DOHH2 (cell line): ENCODE measurements at regions not wholly inside any gene's neighbourhood (a gene's known extent, or its start where the extent isn't known, plus 50 kb on each side); places are given as distances from the start of the nearest gene placed in this dataset.

Experiments
- H3F3A ChIP-seq: fragments of 200-600 bp; sonication (generic), shearing (Covaris generic); 2 replicates; pipeline ENCODE4 v1.6.0; 2016; ENCODE audit warnings: antibody characterized with exemption, mild to moderate bottlenecking; ENCODE audit not compliant: control insufficient read depth, insufficient read depth
- H3K27ac ChIP-seq: fragments of 200-600 bp; sonication (generic); 2 replicates; pipeline ENCODE4 v1.5.1; 2014; ENCODE audit warnings: low read depth, mild to moderate bottlenecking, low read length, moderate library complexity
- H3K27me3 ChIP-seq: fragments of 200-600 bp; sonication (generic); 2 replicates; pipeline ENCODE4 v1.6.1; 2014; ENCODE audit warnings: mild to moderate bottlenecking, low read length, mixed read lengths; ENCODE audit not compliant: control insufficient read depth
- H3K36me3 ChIP-seq: fragments of 200-600 bp; sonication (generic); 2 replicates; pipeline ENCODE4 v1.6.1; 2014; ENCODE audit warnings: mild to moderate bottlenecking, low read length, moderate library complexity, mixed read lengths; ENCODE audit not compliant: control insufficient read depth
- H3K4me1 ChIP-seq: fragments of 200-600 bp; sonication (generic); 2 replicates; pipeline ENCODE4 v1.6.1; 2014; ENCODE audit warnings: mild to moderate bottlenecking, low read length, mixed read lengths; ENCODE audit not compliant: control insufficient read depth
- H3K4me2 ChIP-seq: fragments of 200-600 bp; sonication (generic); 2 replicates; pipeline ENCODE4 v1.6.0; 2014; ENCODE audit warnings: mild to moderate bottlenecking, low read length, moderate library complexity
- H3K4me3 ChIP-seq: fragments of 200-600 bp; sonication (generic); 2 replicates; pipeline ENCODE4 v1.5.1; 2014; ENCODE audit warnings: mild to moderate bottlenecking, low read length, mixed read lengths
- H3K79me2 ChIP-seq: fragments of 200-600 bp; sonication (generic); 2 replicates; pipeline ENCODE4 v1.6.1; 2014; ENCODE audit warnings: mild to moderate bottlenecking, low read length, mixed read lengths; ENCODE audit not compliant: control insufficient read depth
- H3K9me2 ChIP-seq: fragments of 200-600 bp; sonication (generic); replicated peaks from 2 replicates; pipeline ENCODE4 v1.6.1; 2014; ENCODE audit warnings: mild to moderate bottlenecking, low read length, mixed read lengths; ENCODE audit not compliant: control insufficient read depth
- H3K9me3 ChIP-seq: fragments of 200-600 bp; sonication (generic); 2 replicates; pipeline ENCODE4 v1.6.1; 2014; ENCODE audit warnings: antibody characterized with exemption, low read length, mixed read lengths; ENCODE audit not compliant: control insufficient read depth, insufficient read depth
- H4K20me1 ChIP-seq: fragments of 200-600 bp; sonication (generic); 2 replicates; pipeline ENCODE4 v1.6.0; 2014; ENCODE audit warnings: low read depth, mild to moderate bottlenecking, antibody characterized with exemption, low read length, moderate library complexity; ENCODE audit not compliant: control insufficient read depth, insufficient read depth
- CTCF ChIP-seq: fragments of 200-600 bp; sonication (generic); IDR thresholded peaks from one replicate; pipeline ENCODE4 v1.5.1; 2014; ENCODE audit warnings: antibody characterized with exemption, mild to moderate bottlenecking, low read depth, low read length; ENCODE audit not compliant: poor library complexity, severe bottlenecking
- EZH2phosphoT487 ChIP-seq: fragments of 200-600 bp; sonication (generic); IDR thresholded peaks from 2 replicates; pipeline ENCODE4 v1.6.1; 2017; ENCODE audit warnings: borderline replicate concordance, mild to moderate bottlenecking, antibody characterized with exemption, low read length, moderate library complexity, mixed read lengths

GRCh38 chr12:126773012-126773411 is 1494.0 kb upstream of the TMEM132C start:
- no peaks in the 10 kb centered on the region for H3K27me3 ChIP-seq
- H3K79me2 ChIP-seq = no peaks in the 10 kb centered on the region
- H3K4me2 ChIP-seq = no peak overlapping the region
- H4K20me1 ChIP-seq = no peaks in the 10 kb centered on the region
- H3K36me3 ChIP-seq = no peaks in the 10 kb centered on the region
- 0 out of 2 replicates have a peak, but pooled peaks cover 5% of the 10 kb centered on the region for H3K4me1 ChIP-seq
- no peak overlapping the region for H3K27ac ChIP-seq
- no peaks in the 10 kb centered on the region for H3F3A ChIP-seq
- H3K9me2 ChIP-seq = no peaks in the 10 kb centered on the region
- TF ChIP-seq EZH2phosphoT487 (no peak), CTCF (no peak)
- H3K9me3 ChIP-seq = peaks cover 4% of the 10 kb centered on the region; the same call in 1 of the 2 replicates
- no peak overlapping the region for H3K4me3 ChIP-seq

- Histone ChIP-seq H3K79me2 (no peaks in the 10 kb centered on the region), H3K9me2 (no peaks in the 10 kb centered on the region), H3K27me3 (no peaks in the 10 kb centered on the region), H3K36me3 (no peaks in the 10 kb centered on the region), H3K27ac (no peak overlapping the region), H3K4me3 (no peak overlapping the region), H4K20me1 (no peaks in the 10 kb centered on the region), H3F3A (no peaks in the 10 kb centered on the region), H3K4me2 (no peak overlapping the region), H3K9me3 (peaks cover 4% of the 10 kb centered on the region; the same call in 1 of the 2 replicates), H3K4me1 (0 out of 2 replicates have a peak, but pooled peaks cover 5% of the 10 kb centered on the region)
- TF ChIP-seq CTCF = no peak
- TF ChIP-seq EZH2phosphoT487 = no peak
Measured at GRCh38 chr12:126773491-126773890, 1493.5 kb upstream of the TMEM132C start.

GRCh38 chr12:126776026-126776655 is 1490.8 kb upstream of the TMEM132C start:
- H3K9me3 ChIP-seq = peaks cover 4% of the 10 kb centered on the region; the same call in 1 of the 2 replicates
- no peak overlapping the region for H3K4me3 ChIP-seq
- no peaks in the 10 kb centered on the region for H4K20me1 ChIP-seq
- H3K79me2 ChIP-seq = no peaks in the 10 kb centered on the region
- H3F3A ChIP-seq = no peaks in the 10 kb centered on the region
- H3K4me2 ChIP-seq = no peak overlapping the region
- no peaks in the 10 kb centered on the region for H3K36me3 ChIP-seq
- no peak for TF ChIP-seq CTCF
- TF ChIP-seq EZH2phosphoT487 = no peak
- no peaks in the 10 kb centered on the region for H3K27me3 ChIP-seq
- no peaks in the 10 kb centered on the region for H3K9me2 ChIP-seq
- 0 out of 2 replicates have a peak, but pooled peaks cover 5% of the 10 kb centered on the region for H3K4me1 ChIP-seq
- no peak overlapping the region for H3K27ac ChIP-seq
